NCI-H510A (cell line): ENCODE measurements at regions not wholly inside any gene's neighbourhood (a gene's known extent, or its start where the extent isn't known, plus 50 kb on each side); places are given as distances from the start of the nearest gene placed in this dataset.
A peak's percentile ranks its signal among the peaks of the same experiment; 100 is the strongest.
"Not testable (repeated sequence)": the region's sequence is repeated elsewhere in the genome, so short reads cannot be mapped to it uniquely, and the experiment has no call there.

Source experiments
- DNase-seq: peaks from one replicate; lab custom pipeline; 2025; lab: John Stamatoyannopoulos, UW

- no peak for DNase-seq
Observed at GRCh38 chr7:65744406-65744805, 128.5 kb upstream of the VKORC1L1 start.

- DNase-seq = no peak
Observed at GRCh38 chr7:65746398-65746669, 126.5 kb upstream of the VKORC1L1 start.

- no peak for DNase-seq
Observed at GRCh38 chr7:65749039-65749438, 123.8 kb upstream of the VKORC1L1 start.

GRCh38 chr7:65749518-65749917, 123.4 kb upstream of the VKORC1L1 start:
- no peak for DNase-seq

GRCh38 chr7:65750511-65751344, 122.1 kb upstream of the VKORC1L1 start:
- DNase-seq = peak; percentile 67

- not testable (repeated sequence) for DNase-seq
Observed at GRCh38 chr7:65754070-65754469, 118.8 kb upstream of the VKORC1L1 start.

- DNase-seq = not testable (repeated sequence)
Observed at GRCh38 chr7:65758991-65759390, 113.9 kb upstream of the VKORC1L1 start.

- not testable (repeated sequence) for DNase-seq
Observed at GRCh38 chr7:65762712-65763111, 110.2 kb upstream of the VKORC1L1 start.

- DNase-seq = not testable (repeated sequence)
Observed at GRCh38 chr7:65763114-65763513, 109.8 kb upstream of the VKORC1L1 start.

- DNase-seq = not testable (repeated sequence)
Observed at GRCh38 chr7:65770473-65771225, 102.2 kb upstream of the VKORC1L1 start.

GRCh38 chr7:65771226-65771569, 101.7 kb upstream of the VKORC1L1 start:
- DNase-seq = not testable (repeated sequence)

- not testable (repeated sequence) for DNase-seq
Observed at GRCh38 chr7:65776677-65777076, 96.2 kb upstream of the VKORC1L1 start.

- not testable (repeated sequence) for DNase-seq
Observed at GRCh38 chr7:65789943-65790342, 82.9 kb upstream of the VKORC1L1 start.

GRCh38 chr7:65791788-65792187, 81.1 kb upstream of the VKORC1L1 start:
- DNase-seq = not testable (repeated sequence)

- not testable (repeated sequence) for DNase-seq
Observed at GRCh38 chr7:65792726-65793125, 80.1 kb upstream of the VKORC1L1 start.

- DNase-seq = not testable (repeated sequence)
Observed at GRCh38 chr7:65794671-65795391, 78.0 kb upstream of the VKORC1L1 start.

- DNase-seq = not testable (repeated sequence)
Observed at GRCh38 chr7:65795392-65795716, 77.5 kb upstream of the VKORC1L1 start.

- DNase-seq = no peak
Observed at GRCh38 chr7:65796205-65796604, 76.7 kb upstream of the VKORC1L1 start.

- DNase-seq = not testable (repeated sequence)
Observed at GRCh38 chr7:65797086-65797485, 75.8 kb upstream of the VKORC1L1 start.

- DNase-seq = not testable (repeated sequence)
Observed at GRCh38 chr7:65797566-65797965, 75.3 kb upstream of the VKORC1L1 start.

GRCh38 chr7:65798111-65799075, 74.5 kb upstream of the VKORC1L1 start:
- DNase-seq = no peak

- not testable (repeated sequence) for DNase-seq
Observed at GRCh38 chr7:65800191-65800590, 72.7 kb upstream of the VKORC1L1 start.
